WTC11 (cell line): ENCODE measurements at regions not wholly inside any gene's neighbourhood (a gene's known extent, or its start where the extent isn't known, plus 50 kb on each side); places are given as distances from the start of the nearest gene placed in this dataset.

Experiments
- CTCF ChIP-seq: fragments of 200-600 bp; IDR thresholded peaks from 2 replicates; pipeline ENCODE4 v1.8.0; 2022; ENCODE audit warnings: antibody characterized with exemption
- TEAD4 ChIP-seq: sonication (generic); formaldehyde crosslinking; IDR thresholded peaks from 2 replicates; pipeline ENCODE4 v1.8.0; 2022; ENCODE audit warnings: mild to moderate bottlenecking, missing genetic modification reagents
- USF2 ChIP-seq: sonication (generic); formaldehyde crosslinking; IDR thresholded peaks from 2 replicates; pipeline ENCODE4 v1.8.1; 2023; ENCODE audit warnings: mild to moderate bottlenecking, missing genetic modification reagents, moderate library complexity
- ZNF232 ChIP-seq: sonication (generic); formaldehyde crosslinking; IDR thresholded peaks from 2 replicates; pipeline ENCODE4 v1.8.0; 2022; ENCODE audit warnings: mild to moderate bottlenecking, missing genetic modification reagents

GRCh38 chr5:53201746-53202145 is 92.2 kb upstream of the MOCS2 start:
- no peak for TF ChIP-seq TEAD4 (CRISPR knock-in tag)
- TF ChIP-seq ZNF232 (CRISPR knock-in tag) = no peak
- no peak for TF ChIP-seq USF2 (CRISPR knock-in tag)
- TF ChIP-seq CTCF = peak; percentile 26; the same call in 1 of the 2 replicates
